ENCODE measurements at regions not wholly inside any gene's neighbourhood (a gene's known extent, or its start where the extent isn't known, plus 50 kb on each side); places are given as distances from the start of the nearest gene placed in this dataset.
"Not testable (repeated sequence)": the region's sequence is repeated elsewhere in the genome, so short reads cannot be mapped to it uniquely, and the experiment has no call there.

DNA sequence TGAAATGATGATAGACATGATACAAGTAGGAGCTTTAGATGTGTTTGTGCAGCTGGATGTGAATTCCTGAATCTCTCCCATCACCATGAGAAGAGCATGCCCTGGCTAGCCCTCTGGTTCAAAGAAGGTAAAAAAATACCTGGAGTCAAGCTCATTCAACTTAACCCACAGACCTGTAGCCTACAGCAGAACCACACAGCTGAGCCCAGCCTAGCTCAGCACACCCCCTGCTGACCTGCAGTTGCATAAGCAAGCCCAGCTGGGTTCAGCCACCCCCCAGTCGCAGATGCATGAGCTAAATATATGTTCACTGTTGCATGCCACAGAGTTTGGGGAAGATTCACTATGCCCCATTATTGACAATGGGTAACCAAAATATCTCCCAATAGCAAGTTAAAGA is 200.2 kb downstream of the NPIPA8 start:
- TF ChIP-seq, protein P1, sequence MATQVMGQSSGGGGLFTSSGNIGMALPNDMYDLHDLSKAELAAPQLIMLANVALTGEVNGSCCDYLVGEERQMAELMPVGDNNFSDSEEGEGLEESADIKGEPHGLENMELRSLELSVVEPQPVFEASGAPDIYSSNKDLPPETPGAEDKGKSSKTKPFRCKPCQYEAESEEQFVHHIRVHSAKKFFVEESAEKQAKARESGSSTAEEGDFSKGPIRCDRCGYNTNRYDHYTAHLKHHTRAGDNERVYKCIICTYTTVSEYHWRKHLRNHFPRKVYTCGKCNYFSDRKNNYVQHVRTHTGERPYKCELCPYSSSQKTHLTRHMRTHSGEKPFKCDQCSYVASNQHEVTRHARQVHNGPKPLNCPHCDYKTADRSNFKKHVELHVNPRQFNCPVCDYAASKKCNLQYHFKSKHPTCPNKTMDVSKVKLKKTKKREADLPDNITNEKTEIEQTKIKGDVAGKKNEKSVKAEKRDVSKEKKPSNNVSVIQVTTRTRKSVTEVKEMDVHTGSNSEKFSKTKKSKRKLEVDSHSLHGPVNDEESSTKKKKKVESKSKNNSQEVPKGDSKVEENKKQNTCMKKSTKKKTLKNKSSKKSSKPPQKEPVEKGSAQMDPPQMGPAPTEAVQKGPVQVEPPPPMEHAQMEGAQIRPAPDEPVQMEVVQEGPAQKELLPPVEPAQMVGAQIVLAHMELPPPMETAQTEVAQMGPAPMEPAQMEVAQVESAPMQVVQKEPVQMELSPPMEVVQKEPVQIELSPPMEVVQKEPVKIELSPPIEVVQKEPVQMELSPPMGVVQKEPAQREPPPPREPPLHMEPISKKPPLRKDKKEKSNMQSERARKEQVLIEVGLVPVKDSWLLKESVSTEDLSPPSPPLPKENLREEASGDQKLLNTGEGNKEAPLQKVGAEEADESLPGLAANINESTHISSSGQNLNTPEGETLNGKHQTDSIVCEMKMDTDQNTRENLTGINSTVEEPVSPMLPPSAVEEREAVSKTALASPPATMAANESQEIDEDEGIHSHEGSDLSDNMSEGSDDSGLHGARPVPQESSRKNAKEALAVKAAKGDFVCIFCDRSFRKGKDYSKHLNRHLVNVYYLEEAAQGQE (IDR thresholded peaks at IDR 0.05): not testable (repeated sequence)
- not testable (repeated sequence) for TF ChIP-seq SREBF2 (IDR thresholded peaks at IDR 0.05); ZFP36 (IDR thresholded peaks at IDR 0.05; ENCODE audit: borderline replicate concordance, partially characterized antibody); POLR2AphosphoS2 (conservative IDR thresholded peaks at IDR 0.05; ENCODE audit: low read length); RARB (CRISPR knock-in tag; IDR thresholded peaks at IDR 0.05); BHLHE40 (IDR thresholded peaks at IDR 0.05; ENCODE audit: low read depth, low read length); MAZ (IDR thresholded peaks at IDR 0.05; ENCODE audit: borderline replicate concordance, low read depth, low read length); CBX2 (IDR thresholded peaks at IDR 0.05; ENCODE audit: borderline replicate concordance, low read depth)
- TF ChIP-seq, protein P2, sequence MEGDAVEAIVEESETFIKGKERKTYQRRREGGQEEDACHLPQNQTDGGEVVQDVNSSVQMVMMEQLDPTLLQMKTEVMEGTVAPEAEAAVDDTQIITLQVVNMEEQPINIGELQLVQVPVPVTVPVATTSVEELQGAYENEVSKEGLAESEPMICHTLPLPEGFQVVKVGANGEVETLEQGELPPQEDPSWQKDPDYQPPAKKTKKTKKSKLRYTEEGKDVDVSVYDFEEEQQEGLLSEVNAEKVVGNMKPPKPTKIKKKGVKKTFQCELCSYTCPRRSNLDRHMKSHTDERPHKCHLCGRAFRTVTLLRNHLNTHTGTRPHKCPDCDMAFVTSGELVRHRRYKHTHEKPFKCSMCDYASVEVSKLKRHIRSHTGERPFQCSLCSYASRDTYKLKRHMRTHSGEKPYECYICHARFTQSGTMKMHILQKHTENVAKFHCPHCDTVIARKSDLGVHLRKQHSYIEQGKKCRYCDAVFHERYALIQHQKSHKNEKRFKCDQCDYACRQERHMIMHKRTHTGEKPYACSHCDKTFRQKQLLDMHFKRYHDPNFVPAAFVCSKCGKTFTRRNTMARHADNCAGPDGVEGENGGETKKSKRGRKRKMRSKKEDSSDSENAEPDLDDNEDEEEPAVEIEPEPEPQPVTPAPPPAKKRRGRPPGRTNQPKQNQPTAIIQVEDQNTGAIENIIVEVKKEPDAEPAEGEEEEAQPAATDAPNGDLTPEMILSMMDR (IDR thresholded peaks at IDR 0.05): not testable (repeated sequence)
- TF ChIP-seq, protein P3, sequence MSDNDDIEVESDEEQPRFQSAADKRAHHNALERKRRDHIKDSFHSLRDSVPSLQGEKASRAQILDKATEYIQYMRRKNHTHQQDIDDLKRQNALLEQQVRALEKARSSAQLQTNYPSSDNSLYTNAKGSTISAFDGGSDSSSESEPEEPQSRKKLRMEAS (IDR thresholded peaks at IDR 0.05): not testable (repeated sequence)
